ENCODE measurements at regions not wholly inside any gene's neighbourhood (a gene's known extent, or its start where the extent isn't known, plus 50 kb on each side); places are given as distances from the start of the nearest gene placed in this dataset.

- no peak for TF ChIP-seq CTCF (IDR thresholded peaks at IDR 0.05)
- peaks cover 12% of the 10 kb centered on the region for H3K27me3 Mint-ChIP-seq (ENCODE audit: unreplicated experiment)
- H3K4me1 Mint-ChIP-seq (ENCODE audit: unreplicated experiment): no peaks in the 10 kb centered on the region
These were observed 200.7 kb upstream of the SOX11 start for GRCh38 chr2:5491523-5491922.

GRCh38 chr2:5493256-5493655 is 198.9 kb upstream of the SOX11 start:
- H3K4me1 Mint-ChIP-seq (ENCODE audit: unreplicated experiment): no peaks in the 10 kb centered on the region
- H3K27me3 Mint-ChIP-seq (ENCODE audit: unreplicated experiment): peaks cover 11% of the 10 kb centered on the region
- no peak for TF ChIP-seq CTCF (IDR thresholded peaks at IDR 0.05)
- peaks cover 12% of the 10 kb centered on the region for H3K9me3 Mint-ChIP-seq (ENCODE audit: unreplicated experiment)
- H3K4me3 Mint-ChIP-seq (ENCODE audit: unreplicated experiment): no peak overlapping the region
- H3K27ac Mint-ChIP-seq (ENCODE audit: unreplicated experiment): no peak overlapping the region
- no peaks in the 10 kb centered on the region for H3K36me3 Mint-ChIP-seq (ENCODE audit: unreplicated experiment)
- no peak for DNase-seq (ENCODE audit: extremely low spot score, unreplicated experiment)

More at GRCh38 chr2:5491523-5491922, 200.7 kb upstream of the SOX11 start:
- Mint-ChIP-seq H3K4me3 (ENCODE audit: unreplicated experiment) (no peak overlapping the region), H3K36me3 (ENCODE audit: unreplicated experiment) (no peaks in the 10 kb centered on the region), H3K9me3 (ENCODE audit: unreplicated experiment) (peaks cover 14% of the 10 kb centered on the region), H3K27ac (ENCODE audit: unreplicated experiment) (no peak overlapping the region)
- no peak for DNase-seq (ENCODE audit: extremely low spot score, unreplicated experiment)

GRCh38 chr2:5494212-5494611 is 198.0 kb upstream of the SOX11 start:
- H3K27me3 Mint-ChIP-seq (ENCODE audit: unreplicated experiment): peaks cover 6% of the 10 kb centered on the region
- H3K36me3 Mint-ChIP-seq (ENCODE audit: unreplicated experiment): no peaks in the 10 kb centered on the region
- no peaks in the 10 kb centered on the region for H3K4me1 Mint-ChIP-seq (ENCODE audit: unreplicated experiment)
- H3K9me3 Mint-ChIP-seq (ENCODE audit: unreplicated experiment): peaks cover 3% of the 10 kb centered on the region
- no peak for DNase-seq (ENCODE audit: extremely low spot score, unreplicated experiment)
- no peak overlapping the region for H3K27ac Mint-ChIP-seq (ENCODE audit: unreplicated experiment)
- no peak overlapping the region for H3K4me3 Mint-ChIP-seq (ENCODE audit: unreplicated experiment)
- no peak for TF ChIP-seq CTCF (IDR thresholded peaks at IDR 0.05)

- Mint-ChIP-seq H3K4me3 (ENCODE audit: unreplicated experiment) (no peak overlapping the region), H3K27ac (ENCODE audit: unreplicated experiment) (no peak overlapping the region), H3K4me1 (ENCODE audit: unreplicated experiment) (no peaks in the 10 kb centered on the region), H3K36me3 (ENCODE audit: unreplicated experiment) (no peaks in the 10 kb centered on the region), H3K27me3 (ENCODE audit: unreplicated experiment) (peaks cover 9% of the 10 kb centered on the region), H3K9me3 (ENCODE audit: unreplicated experiment) (peaks cover under 1% of the 10 kb centered on the region)
- no peak for DNase-seq (ENCODE audit: extremely low spot score, unreplicated experiment)
- TF ChIP-seq CTCF (IDR thresholded peaks at IDR 0.05): no peak
These were observed 196.6 kb upstream of the SOX11 start for GRCh38 chr2:5495586-5495985.

GRCh38 chr2:5497874-5498273 is 194.3 kb upstream of the SOX11 start:
- Mint-ChIP-seq H3K27me3 (ENCODE audit: unreplicated experiment) (peaks cover 9% of the 10 kb centered on the region), H3K4me3 (ENCODE audit: unreplicated experiment) (no peak overlapping the region), H3K36me3 (ENCODE audit: unreplicated experiment) (no peaks in the 10 kb centered on the region), H3K9me3 (ENCODE audit: unreplicated experiment) (peaks cover 10% of the 10 kb centered on the region), H3K27ac (ENCODE audit: unreplicated experiment) (no peak overlapping the region), H3K4me1 (ENCODE audit: unreplicated experiment) (no peaks in the 10 kb centered on the region)
- TF ChIP-seq CTCF (IDR thresholded peaks at IDR 0.05): no peak
- DNase-seq (ENCODE audit: extremely low spot score, unreplicated experiment): no peak

Measured in osteocyte (in vitro differentiated cells).